SK-N-MC (cell line): ENCODE measurements at regions not wholly inside any gene's neighbourhood (a gene's known extent, or its start where the extent isn't known, plus 50 kb on each side); places are given as distances from the start of the nearest gene placed in this dataset.
"Not testable (repeated sequence)": the region's sequence is repeated elsewhere in the genome, so short reads cannot be mapped to it uniquely, and the experiment has no call there.

ENCODE experiments used
- DNase-seq: peaks from one replicate; pipeline ENCODE4 v3.0.0-alpha.2; 2011; ENCODE audit warnings: low read depth, low spot score
- H3K27ac ChIP-seq: fragments of 200-600 bp; sonication (generic); 2 replicates; pipeline ENCODE4 v1.5.1; 2016; ENCODE audit warnings: mixed run types
- H3K36me3 ChIP-seq: fragments of 200-600 bp; sonication (generic); 2 replicates; pipeline ENCODE4 v1.6.1; 2017; ENCODE audit warnings: antibody characterized with exemption, low read length, mixed read lengths; ENCODE audit not compliant: insufficient read depth
- H3K4me3 ChIP-seq: fragments of 200-600 bp; sonication (generic); 2 replicates; pipeline ENCODE4 v1.5.1; 2016
- H3K9ac ChIP-seq: fragments of 200-600 bp; sonication (generic); 2 replicates; pipeline ENCODE4 v1.8.0; 2017; ENCODE audit warnings: mixed run types, mixed read lengths; ENCODE audit not compliant: insufficient read length
- H3K9me3 ChIP-seq: fragments of 200-600 bp; sonication (generic); 2 replicates; pipeline ENCODE4 v1.6.1; 2017; ENCODE audit warnings: low read depth, mild to moderate bottlenecking, antibody characterized with exemption, low read length, moderate library complexity, mixed read lengths
- EZH2 ChIP-seq: fragments of 200-600 bp; sonication (generic); IDR thresholded peaks from one replicate; pipeline ENCODE4 v1.6.1; 2017; ENCODE audit warnings: antibody characterized with exemption
- FOXP2 ChIP-seq: optimal IDR thresholded peaks from 2 replicates; pipeline ENCODE3; 2011; ENCODE audit warnings: mild to moderate bottlenecking, moderate library complexity; ENCODE audit not compliant: insufficient read depth; ENCODE audit errors: extremely low read length, control extremely low read depth
- POLR2AphosphoS5 ChIP-seq: IDR thresholded peaks from 2 replicates; pipeline ENCODE4 v1.6.1; 2012; ENCODE audit warnings: mild to moderate bottlenecking, low read depth, low read length, borderline replicate concordance

DNA sequence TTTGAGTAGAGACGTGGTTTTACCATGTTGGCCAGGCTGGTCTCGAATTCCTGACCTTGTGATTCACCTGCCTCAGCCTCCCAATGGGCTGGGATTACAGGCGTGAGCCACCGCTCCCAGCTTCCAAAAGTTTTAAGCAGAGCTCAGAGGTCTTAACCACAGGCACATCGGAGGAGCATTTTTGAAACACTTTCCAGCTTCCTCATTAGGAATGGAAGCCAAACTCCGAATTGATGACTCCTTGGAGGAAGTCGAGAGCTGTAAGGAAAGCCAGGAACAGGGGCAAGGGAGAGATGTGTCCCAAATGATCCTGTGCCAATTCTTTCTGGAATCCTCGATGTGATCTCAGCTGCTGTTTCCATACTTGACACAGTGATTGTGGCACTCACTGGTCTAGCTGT lies 56.2 kb upstream of the CCZ1B start:
- not testable (repeated sequence) for H3K9ac ChIP-seq, H3K9me3 ChIP-seq, H3K4me3 ChIP-seq, DNase-seq, H3K27ac ChIP-seq, H3K36me3 ChIP-seq

GRCh38 chr7:6883756-6884155 lies 57.7 kb upstream of the CCZ1B start:
- H3K4me3 ChIP-seq, H3K9me3 ChIP-seq, H3K9ac ChIP-seq, H3K36me3 ChIP-seq, H3K27ac ChIP-seq, DNase-seq: not testable (repeated sequence)

- H3K9me3 ChIP-seq = no peaks in the 10 kb centered on the region
These were observed 60.1 kb upstream of the CCZ1B start for GRCh38 chr7:6886198-6886597.

DNA sequence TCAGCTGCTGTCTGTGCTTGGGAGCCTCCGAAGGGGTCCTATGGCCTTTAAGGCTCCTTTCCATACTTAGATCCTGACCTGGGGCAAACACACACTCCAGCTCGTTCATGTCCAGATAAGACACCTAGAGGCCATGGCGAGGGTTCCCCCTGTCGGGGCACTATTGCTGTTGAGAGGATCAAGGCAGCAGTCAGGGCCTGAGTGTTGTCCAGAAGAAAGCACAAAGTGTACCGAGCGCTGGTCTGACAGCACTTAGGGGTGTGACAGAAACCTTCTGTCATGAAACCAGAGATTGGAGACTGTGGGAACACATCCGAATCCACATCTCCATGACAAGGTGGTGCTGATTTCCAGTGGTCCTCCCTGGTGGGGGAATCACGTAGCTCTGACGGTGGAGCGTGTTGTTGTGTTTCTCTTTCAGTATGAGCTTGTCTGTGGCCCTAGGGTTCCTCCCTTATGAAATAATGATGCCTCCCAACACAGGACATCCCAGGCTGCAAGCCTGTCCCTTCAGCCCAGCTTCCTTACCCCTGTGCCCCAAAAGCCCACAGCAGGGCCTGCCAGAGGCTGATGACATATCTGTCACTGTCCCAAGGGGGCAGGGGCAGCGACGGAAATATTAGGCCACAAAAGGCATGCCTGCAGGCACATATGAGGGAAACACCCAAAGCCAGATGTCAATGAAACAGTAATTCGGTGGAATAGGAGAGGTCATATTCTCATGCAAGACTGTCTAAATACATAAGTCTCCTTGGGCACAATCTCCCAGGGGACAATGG lies 62.4 kb upstream of the CCZ1B start:
- H3K27ac ChIP-seq, DNase-seq, H3K4me3 ChIP-seq, H3K36me3 ChIP-seq, H3K9ac ChIP-seq, H3K9me3 ChIP-seq: not testable (repeated sequence)

More at GRCh38 chr7:6886198-6886597, 60.1 kb upstream of the CCZ1B start:
- Histone ChIP-seq H3K36me3 (no peaks in the 10 kb centered on the region), H3K4me3 (no peak overlapping the region), H3K9ac (no peak overlapping the region), H3K27ac (no peak overlapping the region)
- TF ChIP-seq POLR2AphosphoS5 = no peak
- no peak for TF ChIP-seq EZH2
- no peak for TF ChIP-seq FOXP2
- DNase-seq = no peak

- no peak for DNase-seq
- Histone ChIP-seq H3K27ac (no peak overlapping the region), H3K36me3 (no peaks in the 10 kb centered on the region), H3K9me3 (no peaks in the 10 kb centered on the region), H3K9ac (no peak overlapping the region), H3K4me3 (no peak overlapping the region)
- TF ChIP-seq POLR2AphosphoS5 = no peak
- no peak for TF ChIP-seq FOXP2
- no peak for TF ChIP-seq EZH2
These were observed 63.3 kb upstream of the CCZ1B start for GRCh38 chr7:6889252-6889812.

DNA sequence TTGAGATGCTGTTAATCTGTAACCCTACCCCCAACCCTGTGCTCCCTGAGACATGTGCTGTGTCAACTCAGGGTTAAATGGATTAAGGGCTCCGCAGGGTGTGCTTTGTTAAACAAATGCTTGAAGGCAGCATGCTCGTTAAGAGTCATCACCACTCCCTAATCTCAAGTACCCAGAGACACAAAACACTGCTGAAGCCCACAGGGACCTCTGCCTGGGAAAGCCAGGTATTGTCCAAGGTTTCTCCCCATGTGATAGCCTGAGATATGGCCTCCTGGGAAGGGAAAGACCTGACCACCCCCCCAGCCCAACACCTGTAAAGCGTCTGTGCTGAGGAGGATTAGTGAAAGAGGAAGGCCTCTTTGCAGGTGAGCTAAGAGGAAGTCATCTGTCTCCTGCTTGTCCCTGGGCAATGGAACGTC lies 76.0 kb upstream of the CCZ1B start:
- DNase-seq, H3K9me3 ChIP-seq, H3K27ac ChIP-seq, H3K9ac ChIP-seq, H3K4me3 ChIP-seq, H3K36me3 ChIP-seq: not testable (repeated sequence)

DNA sequence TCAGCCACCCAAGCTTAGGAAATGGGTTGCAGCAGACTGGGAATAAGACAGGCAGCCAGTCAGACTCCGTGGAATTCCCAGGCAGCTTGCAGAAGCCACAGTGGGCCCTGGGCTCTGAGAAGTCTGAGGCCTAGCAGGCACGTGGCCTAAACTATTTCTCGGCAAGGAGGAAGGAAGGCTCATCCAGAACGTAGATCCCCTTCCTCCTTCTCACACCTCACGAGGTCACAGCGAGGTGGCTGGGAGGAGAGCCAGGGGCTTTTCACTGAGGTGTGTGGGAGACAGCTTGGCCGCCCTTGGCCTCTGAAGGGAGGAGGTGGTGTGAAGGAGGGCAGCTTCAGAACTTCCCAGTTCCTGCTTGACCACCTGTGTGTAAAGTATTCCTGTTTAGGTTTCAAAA lies 77.2 kb upstream of the CCZ1B start:
- H3K9ac ChIP-seq, H3K9me3 ChIP-seq, H3K27ac ChIP-seq, H3K4me3 ChIP-seq, H3K36me3 ChIP-seq, DNase-seq: not testable (repeated sequence)

DNA sequence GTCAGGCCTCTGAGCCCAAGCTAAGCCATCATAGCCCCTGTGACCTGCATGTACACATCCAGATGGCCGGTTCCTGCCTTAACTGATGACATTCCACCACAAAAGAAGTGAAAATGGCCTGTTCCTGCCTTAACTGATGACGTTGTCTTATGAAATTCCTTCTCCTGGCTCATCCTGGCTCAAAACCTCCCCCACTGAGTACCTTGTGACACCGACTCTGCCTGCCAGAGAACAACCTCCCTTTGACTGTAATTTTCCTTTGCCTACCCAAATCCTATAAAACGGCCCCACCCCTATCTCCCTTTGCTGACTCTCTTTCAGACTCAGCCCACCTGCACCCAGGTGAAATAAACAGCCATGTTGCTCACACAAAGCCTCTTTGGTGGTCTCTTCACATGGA lies 77.7 kb upstream of the CCZ1B start:
- not testable (repeated sequence) for DNase-seq, H3K9ac ChIP-seq, H3K4me3 ChIP-seq, H3K36me3 ChIP-seq, H3K9me3 ChIP-seq, H3K27ac ChIP-seq

DNA sequence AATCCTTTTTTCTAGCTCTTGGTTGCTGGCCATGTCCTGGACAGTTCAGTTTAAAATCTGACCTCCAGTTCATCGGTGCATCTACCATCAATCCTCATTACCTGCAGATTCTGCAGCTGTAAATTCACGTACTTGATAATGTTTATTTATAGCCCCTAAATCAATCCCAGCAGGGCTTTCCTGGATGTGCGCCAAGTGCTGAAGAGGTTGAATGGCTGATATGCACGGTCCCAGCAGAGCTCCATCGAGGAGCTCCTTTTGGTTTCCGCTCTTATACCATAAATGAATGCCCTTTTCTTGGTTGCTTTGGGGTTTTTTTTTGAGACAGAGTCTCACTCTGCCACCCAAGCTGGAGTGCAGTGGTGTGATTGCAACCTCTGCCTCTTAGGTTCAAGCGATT lies 91.2 kb upstream of the CCZ1B start:
- DNase-seq = no peak
- H3K4me3 ChIP-seq = no peak overlapping the region

DNA sequence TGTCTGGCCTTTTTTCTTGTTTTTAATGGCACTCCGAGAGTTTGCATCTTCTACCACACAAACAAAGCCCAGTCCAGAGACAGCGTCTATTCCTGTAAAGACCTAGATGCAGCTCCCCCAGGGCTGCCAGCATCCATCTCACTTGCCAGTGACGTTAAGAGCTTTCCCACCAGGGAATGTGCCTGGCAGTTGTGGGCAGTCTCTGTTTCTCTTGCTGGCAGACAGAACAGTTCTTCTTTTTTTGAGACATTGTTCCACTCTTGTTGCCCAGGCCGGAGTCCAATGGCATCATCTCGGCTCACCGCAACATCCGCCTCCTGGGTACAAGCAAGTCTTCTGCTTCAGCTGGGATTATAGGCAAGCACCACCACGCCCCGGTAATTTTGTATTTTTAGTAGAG lies 93.1 kb upstream of the CCZ1B start:
- DNase-seq, H3K4me3 ChIP-seq, H3K9me3 ChIP-seq, H3K36me3 ChIP-seq, H3K9ac ChIP-seq, H3K27ac ChIP-seq: not testable (repeated sequence)

More for the DNA sequence above, 91.2 kb upstream of the CCZ1B start:
- H3K9ac ChIP-seq = no peak overlapping the region
- no peaks in the 10 kb centered on the region for H3K36me3 ChIP-seq
- H3K9me3 ChIP-seq = no peaks in the 10 kb centered on the region
- TF ChIP-seq POLR2AphosphoS5 (no peak), FOXP2 (no peak), EZH2 (no peak)
- no peak overlapping the region for H3K27ac ChIP-seq

GRCh38 chr7:6924523-6924922 lies 98.4 kb upstream of the CCZ1B start:
- H3K4me3 ChIP-seq, H3K9ac ChIP-seq, DNase-seq, H3K36me3 ChIP-seq, H3K9me3 ChIP-seq, H3K27ac ChIP-seq: not testable (repeated sequence)

DNA sequence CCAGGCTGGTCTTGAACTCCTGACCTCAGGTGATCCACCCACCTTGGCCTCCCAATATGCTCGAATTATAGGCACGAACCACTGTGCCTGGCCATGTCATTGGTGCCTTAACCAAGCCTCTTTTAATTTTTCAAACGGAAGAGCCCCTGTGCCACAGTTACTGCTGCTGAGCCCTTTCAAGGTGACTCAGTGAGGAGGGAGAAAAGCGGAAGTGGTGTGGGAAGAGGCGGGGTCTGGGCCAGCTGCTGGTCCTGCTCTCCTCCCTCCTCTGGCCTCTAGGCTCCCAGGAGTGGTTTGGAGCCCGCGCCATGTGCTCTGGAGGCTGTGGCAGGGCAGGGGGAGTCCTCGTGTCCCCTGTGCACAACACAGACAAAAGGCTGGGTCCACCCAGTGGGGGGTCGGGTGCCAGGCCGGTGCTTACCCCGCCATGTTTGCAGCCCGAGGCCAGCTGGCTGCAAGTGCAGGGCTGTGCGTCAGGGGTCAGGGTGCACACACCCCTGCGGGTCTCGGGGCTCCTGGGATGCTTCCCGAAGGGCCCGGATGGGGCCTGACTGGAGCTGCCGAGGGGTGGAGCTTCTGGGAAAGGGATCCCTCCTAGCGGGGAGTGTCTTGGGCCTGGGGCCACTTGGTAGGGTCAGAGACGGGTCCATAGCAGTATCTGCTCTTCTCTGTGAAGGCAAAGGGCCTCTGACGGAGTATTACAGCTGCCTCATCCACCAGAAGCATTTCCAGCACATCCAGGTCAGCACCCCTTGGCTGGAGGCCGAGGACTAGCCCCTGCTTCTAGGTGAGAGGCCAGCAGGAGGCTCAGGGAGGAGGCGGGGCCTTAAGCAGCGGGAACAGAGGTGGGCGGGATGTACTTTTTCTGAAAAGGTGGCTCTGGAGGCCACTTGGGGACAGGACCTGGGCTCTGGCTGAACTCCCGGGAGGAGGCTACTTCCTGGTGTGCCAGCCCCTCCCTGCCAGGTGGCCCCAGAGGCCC lies 100.4 kb upstream of the CCZ1B start:
- not testable (repeated sequence) for H3K36me3 ChIP-seq, H3K9ac ChIP-seq, H3K27ac ChIP-seq, H3K4me3 ChIP-seq, DNase-seq, H3K9me3 ChIP-seq

DNA sequence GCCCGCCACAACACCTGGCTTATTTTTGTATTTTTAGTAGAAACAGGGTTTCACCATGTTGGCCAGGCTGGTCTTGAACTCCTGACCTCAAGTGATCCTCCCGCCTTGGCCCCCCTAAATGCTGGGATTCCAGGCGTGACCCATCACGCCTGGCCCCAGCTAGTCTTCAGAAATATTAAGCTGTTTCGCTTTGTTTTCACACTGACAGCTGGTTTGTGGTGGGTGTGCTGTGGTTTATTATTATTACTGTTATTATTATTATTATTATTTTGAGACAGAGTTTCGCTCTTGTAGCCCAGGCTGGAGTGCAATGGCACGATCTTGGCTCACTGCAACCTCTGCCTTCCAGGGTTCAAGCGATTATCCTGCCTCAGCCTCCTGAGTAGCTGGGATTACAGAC lies 101.6 kb upstream of the CCZ1B start:
- not testable (repeated sequence) for H3K9ac ChIP-seq, DNase-seq, H3K9me3 ChIP-seq, H3K4me3 ChIP-seq, H3K27ac ChIP-seq, H3K36me3 ChIP-seq
